Kidney (tissue), 13 donors: ENCODE measurements at regions not wholly inside any gene's neighbourhood (a gene's known extent, or its start where the extent isn't known, plus 50 kb on each side); places are given as distances from the start of the nearest gene placed in this dataset.

Source experiments
- DNase-seq, 5 donors: peaks; one replicate each; pipeline ENCODE4 v3.0.0-alpha.2; 2013 to 2020
- FAIRE-seq: peaks from 2 replicates; lab custom pipeline; 2012; peaks lifted over from hg19 to GRCh38; lab: Jason Lieb, UNC
- H3K27ac ChIP-seq, 2 donors: one replicate each; pipeline ENCODE4 v1.7.0; 2013; ENCODE audit warnings: low read depth in 2 of 2, low read length in 2 of 2, inconsistent platforms in 1 of 2
- H3K27me3 ChIP-seq: one replicate; pipeline ENCODE4 v1.7.1; 2013; ENCODE audit warnings: low read length, inconsistent platforms; ENCODE audit not compliant: control insufficient read depth, insufficient read depth
- H3K36me3 ChIP-seq, 3 donors: one replicate each; pipeline versions ENCODE4 v1.7.0 to v1.7.1; 2013; ENCODE audit warnings: low read length in 3 of 3, control low read depth in 1 of 3, inconsistent platforms in 1 of 3; ENCODE audit not compliant: insufficient read depth in 3 of 3, control insufficient read depth in 2 of 3
- H3K4me1 ChIP-seq, 3 donors: one replicate each; pipeline versions ENCODE4 v1.7.0 to v1.7.1; 2013; ENCODE audit warnings: low read length in 3 of 3, inconsistent platforms in 1 of 3, low read depth in 1 of 3; ENCODE audit not compliant: control insufficient read depth in 2 of 3, insufficient read depth in 2 of 3
- H3K4me3 ChIP-seq, 3 donors: one replicate each; pipeline versions ENCODE4 v1.7.0 to v1.8.1; 2013; ENCODE audit warnings: low read length in 3 of 3, control low read depth in 1 of 3, inconsistent platforms in 1 of 3
- H3K9ac ChIP-seq, 3 donors: one replicate each; pipeline versions ENCODE4 v1.7.0 to v1.7.1; 2013; ENCODE audit warnings: low read length in 3 of 3, control low read depth in 1 of 3, inconsistent platforms in 1 of 3
- H3K9me3 ChIP-seq, 3 donors: one replicate each; pipeline versions ENCODE4 v1.7.0 to v1.7.1; 2013; ENCODE audit warnings: low read length in 3 of 3, control low read depth in 1 of 3, inconsistent platforms in 1 of 3; ENCODE audit not compliant: control insufficient read depth in 2 of 3, insufficient read depth in 1 of 3
- CTCF ChIP-seq: IDR thresholded peaks from 3 replicates; pipeline ENCODE4 v1.5.1; 2012; ENCODE audit warnings: mild to moderate bottlenecking, moderate library complexity, borderline replicate concordance; ENCODE audit not compliant: insufficient read depth; ENCODE audit errors: extremely low read depth
- intact Hi-C: fragments of 100-400 bp; cut with DNase I; formaldehyde crosslinking; loops from one replicate; pipeline ENCODE4 v1.11.1; 2022
- donor health status: control.
- donor health status: control.
- donor health status: control.
- donor health status: control.
- donor health status: control.
- donor health status: DM: yes; HTN: yes; CAD: no.
- donor health status: Normal renal cell carcinoma (clear cell type).

GRCh38 chr13:31980830-31981229 lies 50.7 kb upstream of the FRY start:
- H3K27me3 ChIP-seq: no peaks in the 10 kb centered on the region
- H3K27ac ChIP-seq: no peak overlapping the region
- no peak for FAIRE-seq
- H3K9ac ChIP-seq: no peak overlapping the region
- no peaks in the 10 kb centered on the region for H3K36me3 ChIP-seq
- intact Hi-C loops: no loop called here
- H3K9me3 ChIP-seq: no peaks in the 10 kb centered on the region
- H3K4me3 ChIP-seq: no peak overlapping the region
- TF ChIP-seq CTCF: no peak
- peaks cover 0 to 6% (median 0%) of the 10 kb centered on the region in 3 donors for H3K4me1 ChIP-seq
- no peak for DNase-seq
